ENCODE measurements at regions not wholly inside any gene's neighbourhood (a gene's known extent, or its start where the extent isn't known, plus 50 kb on each side); places are given as distances from the start of the nearest gene placed in this dataset.

DNA sequence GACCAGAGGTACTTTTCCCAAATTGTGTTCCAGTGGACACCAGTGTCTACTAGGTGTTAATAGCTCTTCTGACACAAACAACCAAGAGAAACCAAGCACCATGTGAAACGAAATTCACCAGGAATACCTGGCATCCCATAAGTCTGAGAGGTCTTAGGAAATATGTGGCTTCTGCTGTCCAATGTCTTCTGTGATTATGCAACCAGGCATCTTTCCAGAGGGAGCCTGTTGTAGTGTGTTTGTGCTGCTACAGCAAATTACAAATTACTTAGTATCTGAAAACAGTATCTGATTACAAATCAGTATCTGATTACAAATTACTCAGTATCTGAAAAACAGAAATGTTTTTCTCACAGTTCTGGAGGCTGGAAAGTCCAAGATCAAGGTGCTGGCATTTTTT lies 133.6 kb upstream of the NPVF start:
- no peak overlapping the region for H2AFZ ChIP-seq (ENCODE audit: low read depth, low read length)
- H4K20me1 ChIP-seq (replicated peaks; ENCODE audit: control insufficient read depth, extremely low read depth, insufficient read depth, low read length): no peaks in the 10 kb centered on the region
- ChIA-PET POLR2A (no interaction called here), CTCF (no interaction called here)
- BruUV-seq (replicated peaks): no TSS peak
- DNase-seq (ENCODE audit: low read depth, low spot score): no peak
- no peak for FAIRE-seq
- H3K4me2 ChIP-seq (ENCODE audit: insufficient read depth, low read length): no peak overlapping the region
- H3K9ac ChIP-seq (replicated peaks; ENCODE audit: extremely low read depth, insufficient read depth, low read length): no peak overlapping the region
- no peaks in the 10 kb centered on the region for H3K79me2 ChIP-seq (ENCODE audit: control insufficient read depth, insufficient read depth, low read length)
- H3K36me3 ChIP-seq (ENCODE audit: control insufficient read depth in 2 of 2, extremely low read depth in 1 of 2, insufficient read depth in 2 of 2, low read length in 2 of 2): no peaks in the 10 kb centered on the region
- H3K4me1 ChIP-seq (ENCODE audit: control insufficient read depth, extremely low read depth, insufficient read depth, low read length): no peaks in the 10 kb centered on the region
- no peak for TF ChIP-seq MYC (IDR thresholded peaks at IDR 0.05; ENCODE audit: low read depth, low read length)
- no peak for TF ChIP-seq JUN (IDR thresholded peaks at IDR 0.05; ENCODE audit: borderline replicate concordance, insufficient read depth, insufficient read length, low read depth)
- TF ChIP-seq, protein P1, sequence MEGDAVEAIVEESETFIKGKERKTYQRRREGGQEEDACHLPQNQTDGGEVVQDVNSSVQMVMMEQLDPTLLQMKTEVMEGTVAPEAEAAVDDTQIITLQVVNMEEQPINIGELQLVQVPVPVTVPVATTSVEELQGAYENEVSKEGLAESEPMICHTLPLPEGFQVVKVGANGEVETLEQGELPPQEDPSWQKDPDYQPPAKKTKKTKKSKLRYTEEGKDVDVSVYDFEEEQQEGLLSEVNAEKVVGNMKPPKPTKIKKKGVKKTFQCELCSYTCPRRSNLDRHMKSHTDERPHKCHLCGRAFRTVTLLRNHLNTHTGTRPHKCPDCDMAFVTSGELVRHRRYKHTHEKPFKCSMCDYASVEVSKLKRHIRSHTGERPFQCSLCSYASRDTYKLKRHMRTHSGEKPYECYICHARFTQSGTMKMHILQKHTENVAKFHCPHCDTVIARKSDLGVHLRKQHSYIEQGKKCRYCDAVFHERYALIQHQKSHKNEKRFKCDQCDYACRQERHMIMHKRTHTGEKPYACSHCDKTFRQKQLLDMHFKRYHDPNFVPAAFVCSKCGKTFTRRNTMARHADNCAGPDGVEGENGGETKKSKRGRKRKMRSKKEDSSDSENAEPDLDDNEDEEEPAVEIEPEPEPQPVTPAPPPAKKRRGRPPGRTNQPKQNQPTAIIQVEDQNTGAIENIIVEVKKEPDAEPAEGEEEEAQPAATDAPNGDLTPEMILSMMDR (IDR thresholded peaks at IDR 0.05; ENCODE audit: extremely low read depth in 1 of 2, insufficient read depth in 1 of 2, low read depth in 1 of 2, low read length in 2 of 2): no peak
- TF ChIP-seq FOS (IDR thresholded peaks at IDR 0.05; ENCODE audit: borderline replicate concordance, insufficient read depth, low read length): no peak
- TF ChIP-seq POLR2AphosphoS5 (IDR thresholded peaks at IDR 0.05; ENCODE audit: insufficient read depth, low read depth, low read length): no peak
- no peak for TF ChIP-seq GATA2 (IDR thresholded peaks at IDR 0.05; ENCODE audit: insufficient read depth, insufficient read length, low read depth, low read length)
- no peak for TF ChIP-seq POLR2A (IDR thresholded peaks at IDR 0.05; ENCODE audit: low read depth, low read length)
- TF ChIP-seq EZH2 (IDR thresholded peaks at IDR 0.05; ENCODE audit: borderline replicate concordance, low read depth, low read length, severe bottlenecking): no peak
- TF ChIP-seq, protein P2, sequence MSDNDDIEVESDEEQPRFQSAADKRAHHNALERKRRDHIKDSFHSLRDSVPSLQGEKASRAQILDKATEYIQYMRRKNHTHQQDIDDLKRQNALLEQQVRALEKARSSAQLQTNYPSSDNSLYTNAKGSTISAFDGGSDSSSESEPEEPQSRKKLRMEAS (IDR thresholded peaks at IDR 0.05; ENCODE audit: insufficient read depth, insufficient read length): no peak
- no peaks in the 10 kb centered on the region for H3K9me3 ChIP-seq (replicated peaks; ENCODE audit: control insufficient read depth, insufficient read depth, low read length)
- H3K27me3 ChIP-seq (ENCODE audit: control insufficient read depth in 2 of 2, insufficient read depth in 2 of 2, low read length in 2 of 2): no peaks in the 10 kb centered on the region
- dilution Hi-C loops (cut with MboI; ENCODE audit: extremely low pct_ligation_motif_present, low sequenced_read_pairs): no loop called here
- intact Hi-C loops (cut with micrococcal nuclease): no loop called here
- H3K27ac ChIP-seq (ENCODE audit: insufficient read depth, low read depth, low read length): no peak overlapping the region
- no peaks in the 10 kb centered on the region for H3K9me1 ChIP-seq (replicated peaks; ENCODE audit: control insufficient read depth, extremely low read depth, insufficient read depth, low read length)
- H3K4me3 ChIP-seq (replicated peaks in 1 of 3; ENCODE audit: insufficient read depth in 1 of 3, low read depth in 1 of 3, low read length in 3 of 3): no peak overlapping the region
